ENCODE measurements at regions not wholly inside any gene's neighbourhood (a gene's known extent, or its start where the extent isn't known, plus 50 kb on each side); places are given as distances from the start of the nearest gene placed in this dataset.

GRCh38 chr9:108665521-108666239 is 190.1 kb downstream of the ACTL7B start:
- TF ChIP-seq CTCF (IDR thresholded peaks at IDR 0.05) (no peak), POLR2A (IDR thresholded peaks at IDR 0.05) (no peak)
